Fibroblast of mammary gland (primary cell): ENCODE measurements at regions not wholly inside any gene's neighbourhood (a gene's known extent, or its start where the extent isn't known, plus 50 kb on each side); places are given as distances from the start of the nearest gene placed in this dataset.

ENCODE experiments used
- DNase-seq: peaks from one replicate; pipeline ENCODE4 v3.0.0-alpha.2; 2010; ENCODE audit warnings: low read depth
- H3K4me3 ChIP-seq: 2 replicates; pipeline ENCODE4 v1.5.1; 2011; ENCODE audit warnings: low read depth, mild to moderate bottlenecking, low read length, moderate library complexity; ENCODE audit not compliant: control insufficient read depth
- CTCF ChIP-seq: conservative IDR thresholded peaks from 2 replicates; pipeline ENCODE4 v1.5.1; 2011; ENCODE audit warnings: low read depth, low read length, inconsistent platforms; ENCODE audit not compliant: control insufficient read depth, insufficient read depth

GRCh38 chr9:108668938-108669335, 186.8 kb downstream of the ACTL7B start:
- TF ChIP-seq CTCF: no peak
- no peak overlapping the region for H3K4me3 ChIP-seq
- DNase-seq: no peak

DNA sequence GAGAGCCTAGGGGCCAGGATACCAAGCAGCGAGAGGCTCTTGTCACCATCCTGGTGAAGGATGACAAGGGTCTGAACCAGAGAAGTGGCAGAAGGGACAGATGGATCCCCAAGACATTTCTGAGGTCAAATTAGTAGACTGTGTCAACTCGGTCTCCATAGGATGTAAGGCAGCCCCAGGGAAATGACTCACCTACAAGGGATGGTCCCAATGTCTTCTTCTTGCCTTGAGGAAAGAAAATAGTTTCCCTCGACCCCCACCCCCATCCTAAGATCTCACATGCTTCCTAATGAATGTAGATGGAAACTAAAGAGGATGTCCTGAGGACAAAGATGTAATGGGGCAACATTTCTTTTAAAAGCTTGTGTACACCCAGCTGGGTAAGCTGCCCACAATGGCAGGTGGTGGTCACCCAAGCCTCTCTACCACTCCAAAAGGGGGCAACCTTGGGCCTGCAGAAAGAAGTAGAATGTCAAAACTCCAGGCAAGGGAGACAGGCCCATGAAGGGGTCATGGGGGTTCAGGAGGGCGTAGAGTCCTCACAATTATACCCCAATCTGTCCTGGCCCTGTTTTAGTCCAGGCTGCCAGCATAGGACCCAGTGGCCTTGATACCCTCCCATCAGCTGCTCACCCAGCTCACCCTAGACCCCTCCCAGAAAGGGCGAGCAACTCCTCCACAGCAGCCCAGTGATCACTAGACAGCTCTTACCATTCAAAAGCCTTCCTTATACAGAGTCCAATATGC, 187.4 kb downstream of the ACTL7B start:
- no peak for DNase-seq
- TF ChIP-seq CTCF: no peak
- H3K4me3 ChIP-seq: no peak overlapping the region

- peak; percentile 70 for DNase-seq
- no peak for TF ChIP-seq CTCF
- H3K4me3 ChIP-seq: no peak overlapping the region
Measured at GRCh38 chr9:108666240-108666784, 189.5 kb downstream of the ACTL7B start.

GRCh38 chr9:108665521-108666239, 190.1 kb downstream of the ACTL7B start:
- no peak for TF ChIP-seq CTCF
- no peak for DNase-seq
- H3K4me3 ChIP-seq: no peak overlapping the region

- DNase-seq: no peak
- TF ChIP-seq CTCF: no peak
- H3K4me3 ChIP-seq: no peak overlapping the region
Measured at GRCh38 chr9:108664309-108665255, 191.2 kb downstream of the ACTL7B start.

DNA sequence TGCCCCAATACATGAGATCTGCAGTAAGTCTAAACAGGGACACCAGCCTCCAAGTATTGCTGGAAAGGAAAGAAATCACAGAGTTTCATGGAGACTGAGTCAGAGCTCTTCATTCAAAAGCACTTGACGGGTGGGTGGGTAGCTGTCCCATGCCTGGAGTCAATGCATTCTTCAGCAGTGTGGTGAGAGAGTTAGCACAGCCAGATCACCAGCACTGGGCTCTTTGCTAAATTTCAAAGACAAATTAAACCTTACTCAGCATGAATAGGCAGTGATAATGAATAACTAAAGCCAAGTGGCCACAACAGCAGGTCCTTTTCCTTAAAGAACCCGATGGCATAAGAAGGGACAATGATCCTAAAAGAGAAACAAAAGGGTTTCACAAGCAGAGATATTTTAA, 192.4 kb downstream of the ACTL7B start:
- DNase-seq: no peak
- TF ChIP-seq CTCF: no peak

More for the DNA sequence above, 192.4 kb downstream of the ACTL7B start:
- H3K4me3 ChIP-seq: no peak overlapping the region
